Activated naive CD4-positive, alpha-beta T cell treated with anti-CD3 and anti-CD28 coated beads for 36 hours (primary cell): ENCODE measurements at regions not wholly inside any gene's neighbourhood (a gene's known extent, or its start where the extent isn't known, plus 50 kb on each side); places are given as distances from the start of the nearest gene placed in this dataset.

Experiments
- CTCF ChIA-PET: fragments of 350-600 bp; sonication (Branson Sonifier 250); formaldehyde crosslinking; loops from one replicate; lab custom pipeline; 2021; ENCODE audit warnings: antibody characterized with exemption; lab: Charles Lee
- DNase-seq: peaks from one replicate; pipeline ENCODE4 v3.0.0-alpha.2; 2020
- H3K27ac Mint-ChIP-seq: one replicate; pipeline ENCODE4 v1.8.0; 2021; ENCODE audit warnings: mild to moderate bottlenecking, mixed read lengths
- H3K27me3 Mint-ChIP-seq: one replicate; pipeline ENCODE4 v1.8.0; 2021; ENCODE audit warnings: low read depth, mixed read lengths
- H3K36me3 Mint-ChIP-seq: one replicate; pipeline ENCODE4 v1.8.0; 2021; ENCODE audit warnings: low read depth, mixed read lengths
- H3K4me1 Mint-ChIP-seq: one replicate; pipeline ENCODE4 v1.8.0; 2021; ENCODE audit warnings: low read depth, mixed read lengths
- H3K4me3 Mint-ChIP-seq: one replicate; pipeline ENCODE4 v1.8.0; 2021; ENCODE audit warnings: mild to moderate bottlenecking, moderate library complexity, mixed read lengths
- H3K9me3 Mint-ChIP-seq: one replicate; pipeline ENCODE4 v1.8.0; 2021; ENCODE audit warnings: mixed read lengths
- intact Hi-C: fragments of 100-400 bp; cut with micrococcal nuclease; formaldehyde crosslinking; loops from one replicate; pipeline ENCODE4 v1.15.1; 2023

DNA sequence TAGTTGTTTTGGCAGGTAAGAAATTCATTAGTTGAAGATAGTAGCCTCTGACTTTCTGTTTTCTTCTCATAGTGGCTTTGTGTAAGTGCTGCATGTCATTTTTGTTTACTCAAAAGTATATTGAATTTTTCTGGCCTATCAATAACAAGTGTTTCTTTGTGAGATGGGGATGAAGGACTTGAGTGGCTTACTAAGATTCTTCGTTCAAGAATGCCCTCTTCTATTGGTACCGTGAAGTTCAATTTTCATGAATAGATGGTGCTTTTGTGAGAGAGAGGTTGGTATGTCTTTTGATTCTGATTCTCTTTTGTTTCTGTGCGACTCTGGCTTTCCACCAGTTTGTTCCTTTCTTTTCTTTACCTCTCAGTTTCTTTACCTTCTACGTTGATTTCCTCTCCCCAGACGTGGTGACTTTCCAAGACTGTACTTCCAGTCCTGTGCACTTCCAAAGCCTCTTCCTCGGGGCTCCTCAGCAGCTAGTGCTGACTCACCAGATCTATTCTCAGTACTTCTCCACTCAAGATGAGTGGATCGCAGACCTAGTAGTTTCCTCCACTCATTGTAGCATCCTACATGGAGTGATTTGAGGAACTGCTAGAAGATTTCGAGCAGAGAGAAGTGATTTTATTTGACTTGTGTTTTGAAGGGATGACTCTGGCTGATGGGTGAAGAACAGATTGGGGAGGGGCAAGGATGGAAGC lies 82.0 kb upstream of the EPHB3 start:
- no peaks in the 10 kb centered on the region for H3K9me3 Mint-ChIP-seq
- peaks cover 12% of the 10 kb centered on the region for H3K27me3 Mint-ChIP-seq
- CTCF ChIA-PET: interaction anchor here (1.5 kb wide), 1 partner anchor 61 kb away, joined by 5 read pairs; no protein-coding TSS in a partner anchor
- H3K27ac Mint-ChIP-seq: no peak overlapping the region
- H3K4me1 Mint-ChIP-seq: no peaks in the 10 kb centered on the region
- no peak for DNase-seq
- no peaks in the 10 kb centered on the region for H3K36me3 Mint-ChIP-seq
- no peak overlapping the region for H3K4me3 Mint-ChIP-seq
- intact Hi-C loops: no loop called here

DNA sequence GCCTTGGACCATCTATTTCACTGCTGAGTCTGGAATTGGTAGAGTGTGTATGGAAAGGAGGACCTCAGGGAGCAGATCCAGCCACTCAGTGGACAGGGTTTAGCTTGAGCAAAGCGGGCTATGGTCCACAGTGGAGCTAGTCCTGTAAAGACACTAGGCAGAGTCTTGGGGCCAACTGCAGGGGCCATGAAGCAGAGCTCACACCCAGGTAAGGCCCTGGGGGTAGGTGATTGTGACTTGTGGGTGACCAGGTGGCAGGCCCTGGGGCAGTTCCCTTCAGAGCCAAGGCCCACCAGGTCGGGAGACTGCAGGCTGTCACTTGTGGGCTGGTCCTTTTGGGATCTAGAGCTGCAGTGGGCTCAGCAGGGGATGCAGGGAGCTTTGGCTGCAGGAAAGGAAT lies 80.8 kb upstream of the EPHB3 start:
- Mint-ChIP-seq H3K4me3 (no peak overlapping the region), H3K27me3 (peaks cover 12% of the 10 kb centered on the region), H3K4me1 (no peaks in the 10 kb centered on the region), H3K36me3 (no peaks in the 10 kb centered on the region), H3K27ac (no peak overlapping the region), H3K9me3 (no peaks in the 10 kb centered on the region)
- CTCF ChIA-PET: interaction anchor here (1.3 to 1.6 kb wide), 3 partner anchors 32 to 81 kb away, joined by 4 to 6 read pairs (median 5); partner anchors contain the start of gene EPHB3
- DNase-seq: no peak
- intact Hi-C loops: no loop called here

- Mint-ChIP-seq H3K9me3 (no peaks in the 10 kb centered on the region), H3K27ac (no peak overlapping the region), H3K36me3 (no peaks in the 10 kb centered on the region), H3K4me3 (no peak overlapping the region), H3K27me3 (peaks cover 9% of the 10 kb centered on the region), H3K4me1 (no peaks in the 10 kb centered on the region)
- intact Hi-C loops: no loop called here
- DNase-seq: no peak
- CTCF ChIA-PET: interaction anchor here (1.3 to 1.6 kb wide), 3 partner anchors 12 to 79 kb away, joined by 4 to 7 read pairs (median 6); partner anchors contain the start of gene EPHB3
Measured at GRCh38 chr3:184481984-184482671, 79.5 kb upstream of the EPHB3 start.

DNA sequence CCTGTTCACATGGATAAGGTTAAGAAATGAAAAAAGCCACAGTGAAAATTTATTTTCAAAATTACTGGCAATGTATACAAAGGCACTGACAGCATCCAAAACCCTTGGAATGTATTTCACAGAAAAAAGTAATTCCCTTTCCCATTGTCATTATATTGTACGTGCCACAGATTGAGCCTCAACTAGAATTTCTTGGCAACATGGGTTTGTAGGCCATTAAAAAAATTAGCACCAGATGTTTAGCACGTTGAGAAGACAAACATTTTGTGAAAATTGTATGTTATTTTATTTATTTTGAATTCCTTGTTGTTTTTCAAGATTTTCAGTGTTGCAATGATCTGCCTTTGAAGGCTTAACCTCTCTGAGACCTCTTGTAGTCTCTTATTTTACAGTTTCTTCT lies 76.3 kb upstream of the EPHB3 start:
- DNase-seq: no peak
- no peak overlapping the region for H3K4me3 Mint-ChIP-seq
- H3K9me3 Mint-ChIP-seq: no peaks in the 10 kb centered on the region
- intact Hi-C loops: no loop called here
- peaks cover 9% of the 10 kb centered on the region for H3K27me3 Mint-ChIP-seq
- no peaks in the 10 kb centered on the region for H3K36me3 Mint-ChIP-seq
- H3K4me1 Mint-ChIP-seq: no peaks in the 10 kb centered on the region
- CTCF ChIA-PET: interaction anchor here (0.9 to 1.1 kb wide), 2 partner anchors 13 to 67 kb away, joined by 3 read pairs; no protein-coding TSS in a partner anchor
- H3K27ac Mint-ChIP-seq: no peak overlapping the region

- Mint-ChIP-seq H3K9me3 (no peaks in the 10 kb centered on the region), H3K36me3 (no peaks in the 10 kb centered on the region), H3K4me1 (no peaks in the 10 kb centered on the region), H3K4me3 (no peak overlapping the region), H3K27me3 (peaks cover 4% of the 10 kb centered on the region), H3K27ac (no peak overlapping the region)
- CTCF ChIA-PET: interaction anchor here (1.1 kb wide), 1 partner anchor 14 kb away, joined by 3 read pairs; no protein-coding TSS in a partner anchor
- no peak for DNase-seq
- intact Hi-C loops: no loop called here
Measured at GRCh38 chr3:184485906-184486305, 75.7 kb upstream of the EPHB3 start.

GRCh38 chr3:184486614-184487013 lies 75.0 kb upstream of the EPHB3 start:
- intact Hi-C loops: no loop called here
- DNase-seq: no peak
- CTCF ChIA-PET: interaction anchor here (0.6 kb wide), 1 partner anchor 374 kb away, joined by 3 read pairs; no protein-coding TSS in a partner anchor
- no peaks in the 10 kb centered on the region for H3K36me3 Mint-ChIP-seq
- peaks cover 4% of the 10 kb centered on the region for H3K27me3 Mint-ChIP-seq
- no peak overlapping the region for H3K4me3 Mint-ChIP-seq
- H3K9me3 Mint-ChIP-seq: no peaks in the 10 kb centered on the region
- H3K27ac Mint-ChIP-seq: no peak overlapping the region
- H3K4me1 Mint-ChIP-seq: no peaks in the 10 kb centered on the region

- Mint-ChIP-seq H3K27ac (no peak overlapping the region), H3K4me1 (peaks cover 5% of the 10 kb centered on the region), H3K36me3 (no peaks in the 10 kb centered on the region), H3K27me3 (peaks cover 18% of the 10 kb centered on the region), H3K4me3 (no peak overlapping the region), H3K9me3 (no peaks in the 10 kb centered on the region)
- CTCF ChIA-PET: no interaction called here
- intact Hi-C loops: no loop called here
- DNase-seq: no peak
Measured at GRCh38 chr3:184488577-184488976, 73.0 kb upstream of the EPHB3 start.

DNA sequence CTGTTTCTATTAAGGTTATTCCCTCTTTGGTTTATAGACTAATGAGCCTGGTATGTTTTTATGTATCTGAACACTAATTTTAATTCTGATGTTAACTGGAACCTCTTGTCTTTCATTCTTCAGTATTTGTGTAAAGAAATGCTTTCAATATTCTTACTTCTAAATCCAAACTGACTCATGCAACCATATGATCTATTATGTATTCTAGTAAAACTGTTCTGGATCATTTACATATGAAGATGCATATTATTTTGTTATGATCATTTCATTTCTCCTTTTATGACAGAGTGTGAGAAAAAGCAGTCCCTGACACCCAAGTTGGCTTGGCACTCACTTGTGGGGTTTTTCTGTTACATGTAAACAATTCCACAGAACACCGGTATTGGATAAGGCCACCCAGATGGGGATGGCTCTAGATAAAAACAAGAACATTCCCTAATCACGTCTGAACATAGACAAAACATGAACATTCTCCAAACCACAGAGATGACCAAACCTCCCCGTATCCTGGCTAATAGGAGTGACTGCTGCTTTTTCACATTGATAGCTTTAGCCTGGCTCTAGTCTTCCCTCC lies 72.2 kb upstream of the EPHB3 start:
- H3K36me3 Mint-ChIP-seq: no peaks in the 10 kb centered on the region
- no peak for DNase-seq
- CTCF ChIA-PET: interaction anchor here (1.2 to 1.6 kb wide), 2 partner anchors 24 to 25 kb away, joined by 3 read pairs; no protein-coding TSS in a partner anchor
- H3K9me3 Mint-ChIP-seq: no peaks in the 10 kb centered on the region
- H3K4me1 Mint-ChIP-seq: peaks cover 7% of the 10 kb centered on the region
- no peak overlapping the region for H3K4me3 Mint-ChIP-seq
- peaks cover 26% of the 10 kb centered on the region for H3K27me3 Mint-ChIP-seq
- intact Hi-C loops: no loop called here
- H3K27ac Mint-ChIP-seq: no peak overlapping the region

GRCh38 chr3:184491011-184491576 lies 70.5 kb upstream of the EPHB3 start:
- Mint-ChIP-seq H3K27me3 (peaks cover 28% of the 10 kb centered on the region), H3K36me3 (no peaks in the 10 kb centered on the region), H3K4me3 (no peak overlapping the region), H3K4me1 (peaks cover 7% of the 10 kb centered on the region), H3K27ac (no peak overlapping the region), H3K9me3 (no peaks in the 10 kb centered on the region)
- intact Hi-C loops: no loop called here
- DNase-seq: no peak
- CTCF ChIA-PET: no interaction called here

DNA sequence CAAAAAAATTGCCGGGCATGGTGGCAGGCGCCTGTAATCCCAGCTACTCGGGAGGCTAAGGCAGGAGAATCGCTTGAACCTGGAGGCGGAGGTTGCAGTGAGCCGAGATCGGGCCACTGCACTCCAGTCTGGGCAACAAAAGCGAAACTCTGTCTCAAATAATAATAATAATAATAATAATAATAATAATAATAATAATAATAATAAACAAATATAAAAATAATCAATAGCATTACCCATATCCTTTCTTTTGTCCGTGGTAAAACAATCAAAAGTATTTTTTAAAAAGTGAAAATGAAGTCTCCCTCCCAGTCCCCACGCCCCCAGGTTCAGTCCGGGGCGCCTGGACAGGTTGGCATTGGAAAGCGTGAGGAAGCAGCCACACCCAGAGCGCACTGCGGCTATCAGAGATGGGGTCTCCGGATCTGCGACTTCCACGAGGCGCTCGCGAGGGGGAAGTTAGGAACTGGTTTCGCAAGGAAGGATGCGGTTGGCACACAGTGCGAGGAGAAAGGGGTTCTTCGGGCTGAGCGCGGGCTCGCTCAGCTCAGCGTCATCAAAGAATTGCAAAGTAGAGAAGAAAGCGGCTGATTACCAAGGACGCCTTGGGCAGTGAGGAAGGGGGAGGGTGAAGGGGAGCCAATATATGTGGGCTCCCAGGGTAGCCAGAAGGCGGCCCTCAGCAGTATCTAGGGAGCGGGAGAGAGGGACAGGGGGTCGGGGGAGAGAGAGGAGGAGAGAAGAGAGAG lies 69.5 kb upstream of the EPHB3 start:
- H3K9me3 Mint-ChIP-seq: no peaks in the 10 kb centered on the region
- peak overlapping the region; percentile 8 for H3K4me3 Mint-ChIP-seq
- peaks cover 32% of the 10 kb centered on the region for H3K27me3 Mint-ChIP-seq
- CTCF ChIA-PET: no interaction called here
- no peaks in the 10 kb centered on the region for H3K36me3 Mint-ChIP-seq
- peak overlapping the region; percentile 9 for H3K27ac Mint-ChIP-seq
- intact Hi-C loops: no loop called here
- DNase-seq: no peak
- peaks cover 7% of the 10 kb centered on the region for H3K4me1 Mint-ChIP-seq

DNA sequence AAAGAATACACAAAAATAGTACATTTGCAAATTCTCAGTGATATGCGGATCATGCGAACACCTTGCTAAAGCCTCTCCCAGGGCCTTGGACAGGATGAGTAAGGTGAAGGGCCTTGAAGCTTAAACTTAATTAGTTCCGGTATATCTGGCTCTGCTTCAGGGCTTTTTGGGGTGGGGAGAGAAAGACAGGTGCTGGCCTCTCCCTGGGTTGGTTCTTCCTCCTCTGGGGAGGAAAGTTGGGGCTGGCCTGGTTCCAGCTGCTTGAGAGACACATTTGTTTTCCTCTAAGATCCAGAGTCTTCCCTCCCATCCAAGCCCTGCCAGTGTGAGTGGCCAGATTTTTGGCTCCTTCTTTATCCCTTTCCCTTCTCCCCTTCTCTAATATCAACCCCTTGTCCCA lies 64.7 kb upstream of the EPHB3 start:
- DNase-seq: no peak
- CTCF ChIA-PET: no interaction called here
- no peaks in the 10 kb centered on the region for H3K9me3 Mint-ChIP-seq
- H3K27me3 Mint-ChIP-seq: peaks cover 38% of the 10 kb centered on the region
- H3K27ac Mint-ChIP-seq: no peak overlapping the region
- no peak overlapping the region for H3K4me3 Mint-ChIP-seq
- intact Hi-C loops: no loop called here
- peaks cover 7% of the 10 kb centered on the region for H3K4me1 Mint-ChIP-seq
- H3K36me3 Mint-ChIP-seq: no peaks in the 10 kb centered on the region

DNA sequence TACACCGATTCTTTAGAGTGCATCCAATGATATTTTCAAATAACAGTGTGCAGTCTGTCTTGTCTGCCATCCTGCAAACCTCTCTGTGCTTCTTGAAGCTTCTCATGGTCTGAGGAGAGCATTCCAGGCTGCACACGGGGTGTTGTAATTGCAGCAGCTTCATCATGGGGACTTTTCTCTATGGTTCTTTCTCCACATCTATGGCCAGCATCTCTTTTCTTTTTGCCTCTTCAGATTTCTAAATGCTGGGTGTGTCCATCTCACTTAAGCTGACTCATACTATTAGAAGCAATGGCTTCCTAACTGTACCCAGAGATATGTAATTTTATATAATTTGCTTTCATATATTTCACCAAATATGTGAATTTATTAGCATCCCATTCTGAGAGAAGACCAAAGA lies 63.8 kb upstream of the EPHB3 start:
- H3K9me3 Mint-ChIP-seq: peaks cover 4% of the 10 kb centered on the region
- peaks cover 2% of the 10 kb centered on the region for H3K4me1 Mint-ChIP-seq
- DNase-seq: no peak
- H3K27ac Mint-ChIP-seq: no peak overlapping the region
- H3K36me3 Mint-ChIP-seq: no peaks in the 10 kb centered on the region
- peaks cover 35% of the 10 kb centered on the region for H3K27me3 Mint-ChIP-seq
- CTCF ChIA-PET: interaction anchor here (1.0 kb wide), 2 partner anchors 15 to 40 kb away, joined by 3 read pairs; no protein-coding TSS in a partner anchor
- intact Hi-C loops: no loop called here
- H3K4me3 Mint-ChIP-seq: no peak overlapping the region
